ENCODE measurements at regions not wholly inside any gene's neighbourhood (a gene's known extent, or its start where the extent isn't known, plus 50 kb on each side); places are given as distances from the start of the nearest gene placed in this dataset.
"Not testable (repeated sequence)": the region's sequence is repeated elsewhere in the genome, so short reads cannot be mapped to it uniquely, and the experiment has no call there.

- not testable (repeated sequence) for TF ChIP-seq CTCF (conservative IDR thresholded peaks at IDR 0.05); EZH2 (IDR thresholded peaks at IDR 0.05; ENCODE audit: low read depth)
Observed at GRCh38 chr4:118572991-118573390, 112.2 kb upstream of the METTL14 start.

Data from PC-9 (cell line).